HTR-8/SVneo (cell line): ENCODE measurements at regions not wholly inside any gene's neighbourhood (a gene's known extent, or its start where the extent isn't known, plus 50 kb on each side); places are given as distances from the start of the nearest gene placed in this dataset.
"Not testable (repeated sequence)": the region's sequence is repeated elsewhere in the genome, so short reads cannot be mapped to it uniquely, and the experiment has no call there.

Experiments used
- DNase-seq: peaks from one replicate; pipeline ENCODE4 v3.0.0; 2011; ENCODE audit warnings: low spot score, mixed read lengths; ENCODE audit not compliant: insufficient read length
- FAIRE-seq: peaks from 2 replicates; lab custom pipeline; 2011; peaks lifted over from hg19 to GRCh38; lab: Jason Lieb, UNC

GRCh38 chrX:25442499-25442898 lies 426.7 kb upstream of the ARX start:
- FAIRE-seq (no peak), DNase-seq (no peak)

- FAIRE-seq = no peak
- DNase-seq = no peak
Measured at GRCh38 chrX:25433307-25433706, 417.5 kb upstream of the ARX start.

GRCh38 chrX:25432396-25432795 lies 416.6 kb upstream of the ARX start:
- FAIRE-seq (no peak), DNase-seq (no peak)

- DNase-seq (no peak), FAIRE-seq (no peak)
Measured at GRCh38 chrX:25427873-25428555, 412.2 kb upstream of the ARX start.

GRCh38 chrX:25404163-25404562 lies 388.4 kb upstream of the ARX start:
- not testable (repeated sequence) for FAIRE-seq, DNase-seq

GRCh38 chrX:25389266-25389665 lies 373.5 kb upstream of the ARX start:
- FAIRE-seq (no peak), DNase-seq (no peak)

- FAIRE-seq = no peak
- DNase-seq = no peak
Measured at GRCh38 chrX:25383196-25383595, 367.4 kb upstream of the ARX start.

GRCh38 chrX:25356456-25356855 lies 340.7 kb upstream of the ARX start:
- FAIRE-seq (no peak), DNase-seq (no peak)

- no peak for FAIRE-seq
- no peak for DNase-seq
Measured at GRCh38 chrX:25344161-25344936, 328.6 kb upstream of the ARX start.

- FAIRE-seq = no peak
Measured at GRCh38 chrX:25343060-25343459, 327.3 kb upstream of the ARX start.

GRCh38 chrX:25337841-25338240 lies 322.1 kb upstream of the ARX start:
- DNase-seq (no peak), FAIRE-seq (no peak)

More at GRCh38 chrX:25343060-25343459, 327.3 kb upstream of the ARX start:
- DNase-seq = no peak

- FAIRE-seq (no peak), DNase-seq (no peak)
Measured at GRCh38 chrX:25300994-25301393, 285.2 kb upstream of the ARX start.

GRCh38 chrX:25296850-25297249 lies 281.1 kb upstream of the ARX start:
- DNase-seq = no peak
- FAIRE-seq = no peak

- no peak for FAIRE-seq
- no peak for DNase-seq
Measured at GRCh38 chrX:25295466-25295865, 279.7 kb upstream of the ARX start.

GRCh38 chrX:25290132-25290531 lies 274.4 kb upstream of the ARX start:
- no peak for FAIRE-seq
- DNase-seq = no peak

GRCh38 chrX:25288676-25289075 lies 272.9 kb upstream of the ARX start:
- no peak for FAIRE-seq
- no peak for DNase-seq

GRCh38 chrX:25287521-25287920 lies 271.8 kb upstream of the ARX start:
- FAIRE-seq = no peak
- DNase-seq = no peak

- FAIRE-seq = peak; percentile 26
Measured at GRCh38 chrX:25285598-25285997, 269.8 kb upstream of the ARX start.

GRCh38 chrX:25279510-25279909 lies 263.7 kb upstream of the ARX start:
- FAIRE-seq = no peak
- no peak for DNase-seq

More at GRCh38 chrX:25285598-25285997, 269.8 kb upstream of the ARX start:
- DNase-seq = no peak

- no peak for FAIRE-seq
- DNase-seq = no peak
Measured at GRCh38 chrX:25278341-25278740, 262.6 kb upstream of the ARX start.

- FAIRE-seq = no peak
- no peak for DNase-seq
Measured at GRCh38 chrX:25277574-25277973, 261.8 kb upstream of the ARX start.

GRCh38 chrX:25275159-25275558 lies 259.4 kb upstream of the ARX start:
- FAIRE-seq = no peak

More at GRCh38 chrX:25275159-25275558, 259.4 kb upstream of the ARX start:
- peak; percentile 3 for DNase-seq
